ENCODE measurements at regions not wholly inside any gene's neighbourhood (a gene's known extent, or its start where the extent isn't known, plus 50 kb on each side); places are given as distances from the start of the nearest gene placed in this dataset.
"Not testable (repeated sequence)": the region's sequence is repeated elsewhere in the genome, so short reads cannot be mapped to it uniquely, and the experiment has no call there.

DNA sequence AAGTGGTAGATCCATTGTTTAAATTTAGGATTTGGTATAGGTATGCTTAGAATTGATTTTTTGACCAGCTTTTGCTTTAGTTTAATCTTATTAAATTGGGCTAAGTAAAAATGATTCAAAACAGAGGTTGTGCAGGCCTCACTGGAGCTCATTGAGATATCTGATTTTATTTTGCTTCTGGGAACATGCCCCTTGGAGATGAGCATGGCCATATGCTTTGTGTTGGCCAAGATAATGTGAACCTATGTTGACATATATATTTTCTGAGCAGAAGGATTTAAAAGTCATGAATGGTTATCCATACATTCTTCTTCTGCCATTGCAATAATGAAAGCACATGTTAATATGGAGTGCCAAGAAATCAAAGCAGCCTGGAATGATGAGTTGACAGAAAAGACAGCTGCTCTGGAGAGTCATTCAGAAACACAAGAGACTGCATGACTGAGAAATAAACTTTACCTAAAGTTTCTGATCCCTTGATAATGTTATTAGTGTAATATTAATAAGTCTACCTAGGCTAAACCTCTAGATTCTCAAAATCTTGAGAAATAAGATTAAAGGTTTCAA, 489.7 kb upstream of the GNPDA2 start:
- Histone ChIP-seq H3K27ac (no peak overlapping the region), H3K36me3 (no peaks in the 10 kb centered on the region), H3K9me3 (no peaks in the 10 kb centered on the region), H3K27me3 (no peaks in the 10 kb centered on the region), H3K4me3 (no peak overlapping the region), H3K4me1 (no peaks in the 10 kb centered on the region)
- ATAC-seq: no peak
- TF ChIP-seq POLR2A (IDR thresholded peaks at IDR 0.05) (no peak), EP300 (IDR thresholded peaks at IDR 0.05) (no peak), POLR2AphosphoS5 (IDR thresholded peaks at IDR 0.05) (no peak)
- TF ChIP-seq, protein P1, sequence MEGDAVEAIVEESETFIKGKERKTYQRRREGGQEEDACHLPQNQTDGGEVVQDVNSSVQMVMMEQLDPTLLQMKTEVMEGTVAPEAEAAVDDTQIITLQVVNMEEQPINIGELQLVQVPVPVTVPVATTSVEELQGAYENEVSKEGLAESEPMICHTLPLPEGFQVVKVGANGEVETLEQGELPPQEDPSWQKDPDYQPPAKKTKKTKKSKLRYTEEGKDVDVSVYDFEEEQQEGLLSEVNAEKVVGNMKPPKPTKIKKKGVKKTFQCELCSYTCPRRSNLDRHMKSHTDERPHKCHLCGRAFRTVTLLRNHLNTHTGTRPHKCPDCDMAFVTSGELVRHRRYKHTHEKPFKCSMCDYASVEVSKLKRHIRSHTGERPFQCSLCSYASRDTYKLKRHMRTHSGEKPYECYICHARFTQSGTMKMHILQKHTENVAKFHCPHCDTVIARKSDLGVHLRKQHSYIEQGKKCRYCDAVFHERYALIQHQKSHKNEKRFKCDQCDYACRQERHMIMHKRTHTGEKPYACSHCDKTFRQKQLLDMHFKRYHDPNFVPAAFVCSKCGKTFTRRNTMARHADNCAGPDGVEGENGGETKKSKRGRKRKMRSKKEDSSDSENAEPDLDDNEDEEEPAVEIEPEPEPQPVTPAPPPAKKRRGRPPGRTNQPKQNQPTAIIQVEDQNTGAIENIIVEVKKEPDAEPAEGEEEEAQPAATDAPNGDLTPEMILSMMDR (IDR thresholded peaks at IDR 0.05): no peak

DNA sequence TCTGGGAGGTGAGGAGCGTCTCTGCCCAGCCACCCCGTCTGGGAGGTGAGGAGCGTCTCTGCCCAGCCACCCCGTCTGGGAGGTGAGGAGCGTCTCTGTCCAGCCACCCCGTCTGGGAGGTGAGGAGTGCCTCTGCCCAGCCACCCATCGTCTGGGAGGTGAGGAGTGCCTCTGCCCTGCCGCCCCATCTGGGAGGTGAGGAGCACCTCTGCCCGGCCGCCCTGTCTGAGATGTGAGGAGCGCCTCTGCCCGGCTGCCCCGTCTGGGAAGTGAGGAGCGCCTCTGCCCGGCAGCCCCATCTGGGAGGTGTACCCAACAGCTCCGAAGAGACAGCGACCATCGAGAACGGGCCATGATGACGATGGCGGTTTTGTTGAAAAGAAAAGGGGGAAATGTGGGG, 482.1 kb upstream of the GNPDA2 start:
- no CpG with 5 or more reads among the region's 21 CpGs for WGBS, 2 donors (ENCODE audit: low coverage in 1 of 2)
- H3K4me3 ChIP-seq, H3K27ac ChIP-seq, H3K27me3 ChIP-seq, H3K36me3 ChIP-seq, H3K4me1 ChIP-seq, H3K9me3 ChIP-seq, ATAC-seq: not testable (repeated sequence)

DNA sequence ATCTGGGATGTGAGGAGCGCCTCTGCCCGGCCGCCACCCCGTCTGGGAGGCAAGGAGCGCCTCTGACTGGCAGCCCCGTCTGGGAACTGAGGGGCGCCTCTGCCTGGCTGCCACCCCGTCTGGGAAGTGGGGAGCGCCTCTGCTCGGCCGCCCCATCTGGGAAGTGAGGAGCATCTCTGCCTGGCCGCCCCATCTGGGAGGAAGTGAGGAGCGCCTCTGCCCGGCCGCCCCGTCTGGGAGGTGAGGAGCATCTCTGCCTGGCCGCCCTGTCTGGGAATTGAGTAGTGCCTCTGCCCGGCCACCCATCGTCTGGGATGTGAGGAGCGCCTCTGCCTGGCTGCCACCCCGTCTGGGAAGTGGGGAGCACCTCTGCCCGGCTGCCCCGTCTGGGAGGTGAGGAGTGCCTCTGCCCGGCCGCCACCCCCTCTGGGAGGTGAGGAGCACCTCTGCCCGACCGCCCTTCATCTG, 481.5 kb upstream of the GNPDA2 start:
- H3K4me3 ChIP-seq, H3K27ac ChIP-seq, H3K27me3 ChIP-seq, H3K36me3 ChIP-seq, H3K4me1 ChIP-seq, ATAC-seq, H3K9me3 ChIP-seq: not testable (repeated sequence)
- no CpG with 5 or more reads among the region's 27 CpGs for WGBS, 2 donors (ENCODE audit: low coverage in 1 of 2)

DNA sequence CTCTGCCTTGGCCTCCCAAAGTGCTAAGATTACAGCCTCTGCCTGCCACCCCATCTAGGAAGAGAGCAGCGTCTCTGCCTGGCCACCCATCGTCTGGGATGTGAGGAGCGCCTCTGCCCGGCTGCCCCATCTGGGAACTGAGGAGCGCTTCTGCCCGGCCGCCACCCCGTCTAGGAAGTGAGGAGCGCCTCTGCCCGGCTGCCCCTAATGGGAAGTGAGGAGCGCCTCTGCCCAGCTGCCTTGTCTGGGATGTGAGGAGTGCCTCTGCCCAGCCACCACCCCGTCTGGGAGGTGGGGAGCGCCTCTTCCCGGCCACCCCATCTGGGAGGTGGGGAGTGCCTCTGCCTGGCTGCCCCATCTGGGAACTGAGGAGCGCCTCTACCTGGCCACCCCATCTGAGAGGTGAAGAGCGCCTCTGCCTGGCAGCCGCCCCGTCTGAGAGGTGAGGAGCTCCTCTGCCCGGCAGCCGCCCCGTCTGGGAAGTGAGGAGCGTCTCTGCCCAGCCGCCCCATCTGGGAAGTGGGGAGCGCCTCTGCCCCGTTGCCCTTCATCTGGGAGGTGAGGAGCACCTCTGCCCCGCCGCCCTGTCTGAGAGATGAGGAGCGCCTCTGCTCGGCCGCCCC, 481.0 kb upstream of the GNPDA2 start:
- H3K27ac ChIP-seq, H3K9me3 ChIP-seq, H3K27me3 ChIP-seq, H3K4me1 ChIP-seq, ATAC-seq, H3K4me3 ChIP-seq, H3K36me3 ChIP-seq: not testable (repeated sequence)
- no CpG with 5 or more reads among the region's 30 CpGs for WGBS, 2 donors (ENCODE audit: low coverage in 1 of 2)

DNA sequence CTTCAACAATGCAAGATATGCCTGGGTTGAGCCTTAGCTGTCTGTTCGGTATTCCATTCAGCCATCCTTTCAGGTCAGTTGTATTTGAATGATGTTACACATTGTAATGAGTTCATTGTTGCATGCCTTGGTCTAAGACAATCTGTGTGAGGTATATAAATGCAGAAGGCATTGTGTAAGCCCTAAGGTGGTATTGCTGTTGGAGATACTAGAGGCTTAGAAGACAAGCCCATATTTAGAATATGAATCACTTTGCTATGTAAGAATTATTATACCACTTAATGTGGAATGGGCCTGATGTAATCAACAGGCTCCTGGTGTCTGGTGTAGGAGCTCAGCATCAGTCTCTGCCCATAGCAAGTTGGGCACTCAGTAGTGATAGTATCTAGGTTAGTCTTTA, 473.4 kb upstream of the GNPDA2 start:
- 83 to 90% methylated on average over 1 of the region's 1 CpG for WGBS, 2 donors (ENCODE audit: low coverage in 1 of 2)
- H3K4me1 ChIP-seq: no peaks in the 10 kb centered on the region
- no peak overlapping the region for H3K27ac ChIP-seq
- H3K36me3 ChIP-seq: no peaks in the 10 kb centered on the region
- H3K27me3 ChIP-seq: no peaks in the 10 kb centered on the region
- H3K9me3 ChIP-seq: no peaks in the 10 kb centered on the region
- H3K4me3 ChIP-seq: no peak overlapping the region
- no peak for TF ChIP-seq EP300 (IDR thresholded peaks at IDR 0.05)
- TF ChIP-seq, protein P1 (IDR thresholded peaks at IDR 0.05): no peak
- no peak for TF ChIP-seq POLR2A (IDR thresholded peaks at IDR 0.05)
- TF ChIP-seq POLR2AphosphoS5 (IDR thresholded peaks at IDR 0.05): no peak
- no peak for ATAC-seq

DNA sequence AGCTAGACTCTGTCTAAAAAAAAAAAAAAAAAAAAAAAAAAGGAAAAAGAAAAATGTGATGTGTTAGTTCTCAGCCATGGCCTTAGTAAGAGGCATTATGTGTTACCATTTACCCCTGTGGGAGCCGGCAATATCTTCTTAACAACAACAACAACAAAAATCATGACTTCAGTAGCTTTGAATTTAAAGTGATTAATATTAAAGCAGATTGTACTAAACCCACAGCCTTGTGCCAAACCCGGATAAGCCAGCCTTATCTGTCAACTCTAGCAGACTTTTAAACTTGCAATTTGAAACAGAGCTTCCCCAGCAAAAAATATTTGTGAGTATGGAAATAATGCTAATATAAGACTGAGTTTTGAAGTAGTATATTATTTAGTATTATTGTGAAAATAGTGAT, 462.1 kb upstream of the GNPDA2 start:
- peaks cover 0 to 3% (median 0%) of the 10 kb centered on the region in 3 donors for H3K4me1 ChIP-seq
- H3K9me3 ChIP-seq: no peaks in the 10 kb centered on the region
- H3K27ac ChIP-seq: no peak overlapping the region
- no peaks in the 10 kb centered on the region for H3K36me3 ChIP-seq
- ATAC-seq: no peak
- TF ChIP-seq, protein P1 (IDR thresholded peaks at IDR 0.05): no peak
- TF ChIP-seq EP300 (IDR thresholded peaks at IDR 0.05) (no peak), POLR2A (IDR thresholded peaks at IDR 0.05) (no peak), POLR2AphosphoS5 (IDR thresholded peaks at IDR 0.05) (no peak)
- 61 to 72% methylated on average over 2 of the region's 2 CpGs for WGBS, 2 donors (ENCODE audit: low coverage in 1 of 2)
- H3K27me3 ChIP-seq: no peaks in the 10 kb centered on the region
- H3K4me3 ChIP-seq: no peak overlapping the region
